KBM-7 (cell line): ENCODE measurements at regions not wholly inside any gene's neighbourhood (a gene's known extent, or its start where the extent isn't known, plus 50 kb on each side); places are given as distances from the start of the nearest gene placed in this dataset.

ENCODE experiments used
- DNase-seq: peaks from one replicate; pipeline ENCODE4 v3.0.0-alpha.2; 2015
- in situ Hi-C: fragments of 300-500 bp; cut with MboI; formaldehyde crosslinking; loops from 2 replicates; pipeline ENCODE4 v1.14.3; 2020; ENCODE audit warnings: low sequenced_read_pairs, low pct_unique_long_range_greater_than_20kb, mixed read lengths

DNA sequence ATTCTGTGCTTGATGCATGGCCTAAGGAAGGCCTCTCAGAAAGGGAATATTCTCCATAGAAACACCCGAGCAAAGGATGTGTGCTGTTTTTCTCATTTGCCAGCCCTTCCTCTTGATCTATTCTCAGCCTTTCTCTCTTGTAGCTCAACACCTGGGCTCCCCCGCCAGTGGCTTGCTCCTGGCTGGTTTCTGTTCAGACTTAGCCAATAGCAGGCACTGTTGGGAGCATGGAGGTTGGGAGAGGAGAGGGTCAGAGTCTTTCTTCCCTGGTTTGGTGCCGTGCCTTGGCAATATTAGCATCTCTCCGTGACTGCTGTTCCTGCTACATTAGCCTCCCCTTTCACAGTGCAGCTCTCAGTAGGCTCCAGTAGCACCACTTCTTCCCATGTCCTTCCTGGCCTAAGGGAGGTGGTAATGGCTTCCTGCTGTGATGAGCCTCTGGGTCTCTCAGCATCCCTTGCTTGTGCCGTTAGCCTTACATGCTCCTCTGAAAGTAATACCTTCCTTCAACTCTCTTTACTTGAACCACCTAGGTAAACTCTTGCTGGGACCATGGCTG is 269.7 kb upstream of the GAS1 start:
- in situ Hi-C loops: no loop called here
- no peak for DNase-seq

DNA sequence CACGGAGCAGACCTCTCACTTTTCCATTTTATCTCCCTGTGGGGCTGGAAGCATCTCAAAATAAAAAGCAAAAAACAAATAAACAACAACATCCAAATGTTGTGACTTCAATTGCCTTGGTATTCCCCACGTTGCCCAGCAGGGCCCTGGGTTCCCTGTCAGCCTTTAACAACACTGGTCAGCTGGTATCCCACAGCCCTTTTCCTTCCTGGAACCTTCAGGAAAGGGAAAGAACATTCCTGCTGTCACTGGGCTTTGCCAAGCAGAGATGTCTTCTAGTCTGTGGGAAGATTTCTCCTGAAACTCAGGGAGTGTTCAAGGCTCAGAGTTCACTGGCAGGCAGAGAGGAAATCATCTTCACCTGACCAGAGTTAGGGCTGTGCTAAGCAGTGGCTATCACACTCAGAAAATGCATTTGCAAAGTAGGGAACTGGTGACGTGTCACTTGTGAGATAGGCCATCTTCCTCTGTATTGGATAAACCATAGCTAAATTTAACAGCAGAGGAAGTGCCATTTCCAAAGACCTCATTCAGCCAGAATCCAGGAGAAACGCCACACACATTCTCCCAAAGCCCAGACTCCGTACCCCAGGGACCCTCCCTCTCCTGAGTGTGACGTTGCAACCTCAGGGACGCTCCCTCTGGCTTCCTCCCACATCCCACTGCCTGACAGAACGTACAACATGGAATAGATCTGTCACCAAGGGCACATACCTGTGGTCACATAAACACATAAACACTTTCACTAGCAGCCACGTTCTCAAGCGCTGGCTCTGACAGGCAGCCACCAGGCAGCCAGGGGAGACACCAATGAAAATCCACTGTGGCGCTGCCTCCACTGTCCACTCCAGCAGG is 274.0 kb upstream of the DAPK1 start:
- in situ Hi-C loops: no loop called here
- DNase-seq: no peak

- in situ Hi-C loops: no loop called here
Measured at GRCh38 chr9:87226896-87227295, 270.8 kb upstream of the DAPK1 start.

GRCh38 chr9:87227456-87227855 is 270.2 kb upstream of the DAPK1 start:
- in situ Hi-C loops: no loop called here
- DNase-seq: no peak

More at GRCh38 chr9:87226896-87227295, 270.8 kb upstream of the DAPK1 start:
- DNase-seq: no peak

- in situ Hi-C loops: no loop called here
- no peak for DNase-seq
Measured at GRCh38 chr9:87229108-87229507, 268.6 kb upstream of the DAPK1 start.

GRCh38 chr9:87233431-87233830 is 264.2 kb upstream of the DAPK1 start:
- no peak for DNase-seq
- in situ Hi-C loops: no loop called here

GRCh38 chr9:87233899-87234455 is 263.7 kb upstream of the DAPK1 start:
- in situ Hi-C loops: no loop called here

DNA sequence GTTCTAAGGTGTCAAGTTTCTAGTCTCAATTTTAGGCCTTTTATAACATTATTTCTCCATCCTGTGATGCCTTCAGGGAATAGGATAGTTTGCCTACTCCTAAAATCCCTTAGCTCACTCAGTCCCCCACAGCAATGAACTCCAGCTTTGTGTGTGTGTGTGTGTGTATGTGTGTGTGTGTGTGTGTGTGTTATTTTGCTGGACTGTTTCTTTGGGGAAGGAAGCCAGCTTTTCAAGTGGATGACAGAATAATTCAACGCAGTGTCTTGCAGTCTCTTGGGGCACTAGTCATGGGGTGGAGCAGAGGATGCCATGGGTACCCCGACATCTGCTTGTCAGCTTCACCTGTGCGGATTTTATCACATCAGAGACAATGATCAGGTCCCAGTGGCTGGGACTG is 262.8 kb upstream of the DAPK1 start:
- in situ Hi-C loops: no loop called here

More at GRCh38 chr9:87233899-87234455, 263.7 kb upstream of the DAPK1 start:
- no peak for DNase-seq

DNA sequence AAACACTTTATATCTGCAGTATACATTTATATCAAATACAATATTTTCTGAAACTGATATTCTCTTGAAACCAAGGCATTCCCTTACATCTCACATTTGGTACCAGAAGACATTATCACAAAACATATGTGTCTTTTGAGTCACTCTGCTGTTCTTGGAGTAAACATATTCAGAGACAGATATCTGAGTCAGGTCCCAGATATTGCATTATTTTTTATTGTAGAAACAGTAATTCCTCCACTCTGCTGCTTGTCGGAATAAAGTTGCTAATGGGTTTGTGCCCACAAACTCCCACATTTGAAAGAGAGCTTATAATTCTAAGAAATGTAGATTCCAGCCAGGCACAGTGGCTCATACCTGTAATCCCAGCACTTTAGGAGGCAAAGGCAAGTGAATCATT is 261.1 kb upstream of the DAPK1 start:
- in situ Hi-C loops: no loop called here

More for the DNA sequence above, 262.8 kb upstream of the DAPK1 start:
- no peak for DNase-seq

DNA sequence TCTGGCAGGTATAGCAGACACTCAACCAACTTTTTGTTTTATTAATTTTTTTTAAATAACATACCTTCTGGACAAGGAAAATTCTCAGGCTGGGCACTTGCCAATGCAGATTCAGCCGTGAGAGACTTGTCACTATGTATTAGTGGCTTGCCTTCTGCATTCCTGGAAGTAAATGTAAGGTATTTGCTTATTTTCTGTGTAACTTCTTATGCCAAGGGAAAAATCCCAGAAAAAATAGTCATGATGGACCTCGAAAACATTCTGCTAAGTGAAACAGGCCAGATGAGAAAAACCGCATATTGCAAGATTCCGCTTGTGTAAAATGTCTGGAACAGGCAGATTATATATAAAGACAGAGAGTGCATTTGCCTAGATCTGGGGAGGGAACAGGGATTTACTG is 260.3 kb upstream of the DAPK1 start:
- in situ Hi-C loops: no loop called here
- no peak for DNase-seq

More for the DNA sequence above, 261.1 kb upstream of the DAPK1 start:
- DNase-seq: no peak

DNA sequence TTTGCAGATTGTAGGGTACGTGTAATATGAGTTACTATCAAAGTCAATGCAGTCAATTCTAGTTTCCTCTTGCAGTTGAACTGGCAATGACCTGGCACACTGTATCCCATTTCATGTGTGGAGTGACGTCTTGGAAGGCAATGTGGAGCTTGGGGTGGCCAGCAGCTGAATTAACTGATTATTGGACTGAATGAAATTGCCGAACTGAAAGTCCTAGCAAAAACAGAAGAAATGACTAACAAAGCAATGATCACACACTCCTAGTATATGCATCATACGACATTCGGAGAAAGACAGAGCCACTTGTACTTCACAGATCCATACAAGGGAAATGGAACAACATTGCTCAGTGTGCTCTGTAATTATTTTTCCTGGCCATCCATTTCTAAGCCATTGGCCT is 259.1 kb upstream of the DAPK1 start:
- DNase-seq: no peak
- in situ Hi-C loops: no loop called here

GRCh38 chr9:87239312-87239711 is 258.4 kb upstream of the DAPK1 start:
- in situ Hi-C loops: no loop called here
- DNase-seq: no peak

- in situ Hi-C loops: no loop called here
Measured at GRCh38 chr9:87243602-87244001, 254.1 kb upstream of the DAPK1 start.

DNA sequence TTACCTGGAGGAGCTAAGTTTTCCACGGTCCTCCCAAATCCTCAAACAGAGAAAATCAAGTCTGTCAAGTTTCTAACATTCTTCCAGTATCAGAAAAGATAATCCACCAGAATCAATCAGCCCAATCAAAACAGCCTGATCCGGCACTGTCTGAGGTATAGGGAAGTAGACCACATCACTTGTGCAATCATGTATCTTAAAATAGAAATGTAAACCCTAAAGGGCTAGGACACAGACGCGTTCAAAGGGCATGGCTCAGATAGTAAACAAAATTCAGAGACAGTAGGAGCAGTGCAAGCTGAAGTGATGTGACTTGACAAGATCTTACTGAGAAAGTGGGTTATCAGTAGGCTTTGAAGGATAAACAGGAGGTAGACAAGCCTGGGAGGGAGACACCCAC is 252.4 kb upstream of the DAPK1 start:
- in situ Hi-C loops: no loop called here
- peak; percentile 7 for DNase-seq

More at GRCh38 chr9:87243602-87244001, 254.1 kb upstream of the DAPK1 start:
- DNase-seq: no peak

- in situ Hi-C loops: no loop called here
- DNase-seq: no peak
Measured at GRCh38 chr9:87247097-87247496, 250.6 kb upstream of the DAPK1 start.

DNA sequence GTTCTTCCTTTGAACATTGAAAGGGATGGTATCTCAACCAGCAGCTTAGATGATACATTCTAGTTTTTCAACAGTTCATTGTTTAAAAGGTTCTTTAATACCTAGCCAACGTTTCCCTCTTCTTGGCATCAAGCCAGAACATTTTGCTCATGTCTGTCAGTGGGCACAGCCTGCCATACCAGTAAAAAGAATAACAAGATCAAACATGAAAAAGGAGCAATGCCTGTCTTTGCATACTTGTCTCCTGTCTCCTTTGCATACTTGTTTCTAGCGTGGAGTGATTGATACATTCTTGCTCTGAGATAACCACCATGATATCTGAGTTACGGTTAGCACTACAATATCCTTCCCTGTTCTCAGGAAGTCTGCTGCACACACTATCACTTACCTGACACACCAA is 248.6 kb upstream of the DAPK1 start:
- DNase-seq: no peak

DNA sequence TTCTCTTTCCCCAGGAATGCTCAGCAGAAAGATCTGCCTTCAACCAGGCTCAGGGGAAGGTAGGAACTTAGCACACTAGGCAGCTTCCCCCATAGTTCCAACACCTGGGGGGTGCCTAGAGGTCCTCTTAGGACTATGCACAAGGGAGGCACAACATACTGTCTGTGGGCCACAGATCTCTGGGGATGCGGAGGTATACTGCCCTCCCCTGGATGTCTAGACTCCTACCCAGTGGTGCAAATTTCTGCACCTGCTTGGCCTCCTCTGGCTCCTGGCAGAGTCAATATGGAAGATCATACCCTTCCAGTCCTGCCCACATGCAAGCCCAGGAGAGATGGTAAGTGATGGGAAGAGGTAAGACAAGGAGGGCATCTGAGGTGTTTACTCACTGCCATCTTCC is 247.5 kb upstream of the DAPK1 start:
- in situ Hi-C loops: no loop called here
- DNase-seq: no peak

More for the DNA sequence above, 248.6 kb upstream of the DAPK1 start:
- in situ Hi-C loops: no loop called here

- no peak for DNase-seq
- in situ Hi-C loops: no loop called here
Measured at GRCh38 chr9:87255431-87256155, 242.1 kb upstream of the DAPK1 start.

DNA sequence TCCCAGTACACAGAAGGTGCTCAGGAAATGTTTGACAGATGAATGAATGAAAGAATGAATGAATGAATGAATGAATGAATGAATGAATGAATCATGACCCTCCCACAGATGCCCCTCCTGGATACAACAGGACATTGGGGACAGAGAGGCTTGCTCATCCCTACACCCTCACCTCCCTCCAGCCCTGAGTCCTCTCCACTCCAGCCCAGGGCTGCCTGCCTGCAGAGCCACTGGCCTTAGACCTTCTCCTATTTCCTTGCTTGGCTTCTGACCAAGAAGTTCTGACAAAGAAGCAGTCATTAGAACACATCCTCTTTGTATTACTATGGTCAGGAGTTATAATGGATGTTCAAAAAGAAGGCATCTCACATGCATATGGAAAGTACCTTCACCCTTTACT is 240.7 kb upstream of the DAPK1 start:
- in situ Hi-C loops: no loop called here
- no peak for DNase-seq
